Lower lobe of right lung (tissue), 2 donors: ENCODE measurements at regions not wholly inside any gene's neighbourhood (a gene's known extent, or its start where the extent isn't known, plus 50 kb on each side); places are given as distances from the start of the nearest gene placed in this dataset.

ENCODE experiments used
- ATAC-seq, 2 donors: fragments of 200-7000 bp; cut with Tn5 transposase; one replicate each; pipeline ENCODE4 v1.9.1; 2020 to 2022; ENCODE audit warnings: mild to moderate bottlenecking in 2 of 2, moderate library complexity in 2 of 2
- DNase-seq: peaks from one replicate; pipeline ENCODE4 v3.0.0-alpha.2; 2020
- H3K27ac ChIP-seq: fragments of 200-600 bp; one replicate; pipeline ENCODE4 v1.8.0; 2022
- H3K27me3 ChIP-seq: fragments of 200-600 bp; one replicate; pipeline ENCODE4 v1.8.0; 2022; ENCODE audit warnings: low read depth
- H3K36me3 ChIP-seq: fragments of 200-600 bp; one replicate; pipeline ENCODE4 v1.8.0; 2022; ENCODE audit warnings: mild to moderate bottlenecking
- H3K4me1 ChIP-seq: fragments of 200-600 bp; one replicate; pipeline ENCODE4 v1.8.0; 2022
- H3K4me3 ChIP-seq: fragments of 200-600 bp; one replicate; pipeline ENCODE4 v1.8.0; 2022; ENCODE audit warnings: mild to moderate bottlenecking
- H3K9me3 ChIP-seq: fragments of 200-600 bp; one replicate; pipeline ENCODE4 v1.8.0; 2022
- CTCF ChIP-seq: fragments of 200-600 bp; IDR thresholded peaks from one replicate; pipeline ENCODE4 v1.8.0; 2022; ENCODE audit warnings: antibody characterized with exemption, mild to moderate bottlenecking
- intact Hi-C: fragments of 100-400 bp; cut with DNase I; formaldehyde crosslinking; loops from one replicate; pipeline ENCODE4 v1.11.0; 2022
- donor health status: DM: no; HTN: yes; CAD: no; lungs with severe emphysema.

DNA sequence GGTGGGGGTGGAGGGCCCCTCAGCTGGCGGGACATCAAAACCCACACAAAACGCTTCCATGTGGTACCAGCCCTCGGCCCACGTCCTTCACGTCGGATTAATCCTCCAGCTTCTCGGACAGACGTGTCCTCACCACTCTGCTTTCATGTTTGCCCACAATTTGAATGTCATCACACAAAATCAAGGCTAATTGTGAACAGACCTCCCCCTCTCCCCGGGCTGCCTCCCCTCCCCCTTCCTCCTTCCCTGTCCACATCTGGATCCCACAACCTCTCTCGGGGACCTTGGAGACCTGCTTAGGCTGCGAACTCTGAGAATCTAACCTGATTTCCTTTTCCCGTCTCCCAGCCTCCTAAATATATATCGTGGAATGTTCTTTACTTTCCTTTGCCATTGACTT, 262.9 kb downstream of the MN1 start:
- Histone ChIP-seq H3K4me1 (peaks cover 5% of the 10 kb centered on the region), H3K36me3 (no peaks in the 10 kb centered on the region), H3K4me3 (no peak overlapping the region), H3K9me3 (no peaks in the 10 kb centered on the region), H3K27me3 (no peaks in the 10 kb centered on the region), H3K27ac (no peak overlapping the region)
- TF ChIP-seq CTCF = no peak
- intact Hi-C loops = no loop called here
- ATAC-seq = no peak
- DNase-seq = no peak

DNA sequence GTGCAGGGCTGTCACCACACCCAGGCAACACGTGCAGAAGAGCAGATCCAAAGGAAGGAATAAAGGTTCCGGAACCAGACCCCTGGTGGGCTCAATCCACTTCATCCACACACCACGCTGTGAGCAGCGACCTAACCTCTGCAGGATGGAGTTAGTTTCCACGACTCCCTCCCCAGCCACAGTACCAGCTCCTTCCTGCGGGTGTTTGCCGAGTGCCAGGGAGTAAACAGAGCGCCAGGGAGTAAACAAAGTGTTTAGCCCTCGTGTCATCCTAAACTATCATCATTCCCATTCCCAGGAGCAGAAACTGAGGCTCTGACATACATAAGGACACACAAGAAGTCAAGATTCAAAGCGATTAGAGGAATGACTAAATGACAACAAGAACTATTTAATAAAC, 261.3 kb downstream of the MN1 start:
- ATAC-seq (no peak), DNase-seq (no peak)
- Histone ChIP-seq H3K4me3 (no peak overlapping the region), H3K9me3 (no peaks in the 10 kb centered on the region), H3K36me3 (no peaks in the 10 kb centered on the region), H3K27ac (no peak overlapping the region), H3K4me1 (peaks cover 5% of the 10 kb centered on the region), H3K27me3 (no peaks in the 10 kb centered on the region)
- no peak for TF ChIP-seq CTCF
- intact Hi-C loops = no loop called here

DNA sequence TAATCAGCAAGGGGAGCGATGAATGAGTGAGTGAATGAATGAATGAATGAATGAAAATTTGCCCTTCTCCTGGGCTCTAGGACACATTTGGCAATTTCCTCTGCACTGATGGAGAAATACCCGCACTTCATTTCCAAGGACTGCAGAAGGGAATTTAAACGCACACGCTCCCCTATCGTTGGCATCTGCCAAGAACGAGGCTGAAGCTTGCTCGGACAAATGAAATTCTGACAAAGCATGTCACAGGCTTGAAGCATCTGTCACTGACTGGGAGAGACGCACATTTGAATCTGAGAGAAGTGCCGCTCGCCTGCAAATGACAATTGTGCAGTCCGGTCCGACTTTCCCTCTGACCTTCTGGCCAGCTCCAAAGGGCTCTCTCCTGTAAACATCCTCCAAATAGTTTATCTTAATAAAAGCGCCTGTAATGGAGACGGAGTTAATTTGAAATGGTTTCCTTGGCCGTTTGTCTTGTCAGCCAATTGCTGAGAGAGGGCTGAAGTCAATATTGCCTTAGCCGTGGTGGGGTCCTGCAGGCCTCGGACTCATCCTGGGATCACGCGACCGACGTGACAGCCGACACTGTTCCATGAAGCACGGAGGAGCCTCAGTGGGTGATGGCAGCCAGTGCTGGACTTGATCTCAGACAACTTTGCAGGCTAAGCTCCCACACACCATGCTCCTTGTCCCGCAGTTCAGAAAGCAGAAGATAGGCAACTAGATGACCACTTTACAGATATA, 260.7 kb downstream of the MN1 start:
- intact Hi-C loops = no loop called here
- Histone ChIP-seq H3K27me3 (no peaks in the 10 kb centered on the region), H3K36me3 (no peaks in the 10 kb centered on the region), H3K9me3 (no peaks in the 10 kb centered on the region), H3K27ac (no peak overlapping the region), H3K4me3 (no peak overlapping the region), H3K4me1 (peaks cover 5% of the 10 kb centered on the region)
- no peak for TF ChIP-seq CTCF
- ATAC-seq = no peak
- DNase-seq = no peak

DNA sequence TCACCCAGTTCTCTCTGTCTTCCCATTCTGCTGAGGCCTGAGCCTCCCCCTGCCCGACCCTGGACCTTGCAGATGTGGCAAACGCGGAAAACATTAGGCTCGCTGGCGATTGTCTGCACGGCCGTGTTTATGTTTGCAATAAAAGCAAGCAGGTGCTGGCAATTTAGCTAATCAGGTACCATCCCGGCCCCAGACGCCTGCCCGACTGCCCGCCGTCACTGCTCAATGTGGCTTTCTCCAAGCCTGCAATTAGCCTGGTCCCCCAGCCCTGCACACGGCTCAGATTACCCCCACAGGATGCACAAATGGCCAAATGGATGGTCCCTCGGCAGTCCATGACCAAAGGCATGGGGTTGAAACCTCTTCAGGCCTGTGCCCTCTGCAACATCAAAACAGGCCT, 259.7 kb downstream of the MN1 start:
- Histone ChIP-seq H3K4me1 (peaks cover 5% of the 10 kb centered on the region), H3K27ac (no peak overlapping the region), H3K9me3 (no peaks in the 10 kb centered on the region), H3K4me3 (no peak overlapping the region), H3K36me3 (no peaks in the 10 kb centered on the region), H3K27me3 (no peaks in the 10 kb centered on the region)
- TF ChIP-seq CTCF = no peak
- intact Hi-C loops = no loop called here
- no peak for ATAC-seq
- no peak for DNase-seq

GRCh38 chr22:27542602-27543001, 259.0 kb downstream of the MN1 start:
- intact Hi-C loops = no loop called here

More at GRCh38 chr22:27542602-27543001, 259.0 kb downstream of the MN1 start:
- no peak for TF ChIP-seq CTCF
- no peaks in the 10 kb centered on the region for H3K27me3 ChIP-seq
- ATAC-seq = no peak
- DNase-seq = no peak
- H3K4me3 ChIP-seq = no peak overlapping the region
- no peak overlapping the region for H3K27ac ChIP-seq
- no peaks in the 10 kb centered on the region for H3K36me3 ChIP-seq
- H3K9me3 ChIP-seq = no peaks in the 10 kb centered on the region
- H3K4me1 ChIP-seq = peaks cover under 1% of the 10 kb centered on the region
